ENCODE measurements at regions not wholly inside any gene's neighbourhood (a gene's known extent, or its start where the extent isn't known, plus 50 kb on each side); places are given as distances from the start of the nearest gene placed in this dataset.

DNA sequence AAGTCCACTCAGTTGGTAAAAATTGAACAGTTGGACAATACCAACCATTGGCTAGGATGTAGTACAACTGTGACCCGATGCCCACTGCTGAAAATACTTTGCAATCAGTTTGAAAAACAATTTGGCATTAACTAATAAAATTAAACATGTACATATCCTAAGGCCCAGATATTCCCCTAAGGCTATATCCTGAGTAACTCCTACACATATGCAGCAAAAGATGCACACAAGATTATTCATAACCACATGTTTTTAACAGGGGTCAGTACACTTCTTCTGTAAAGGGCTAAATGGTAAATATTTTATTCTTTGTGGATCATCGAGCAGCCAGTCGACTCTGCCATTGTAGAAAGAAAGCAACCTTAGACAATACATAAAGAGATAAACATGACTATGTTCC lies 116.3 kb downstream of the MEX3B start:
- TF ChIP-seq CTCF (conservative IDR thresholded peaks at IDR 0.05; ENCODE audit: low read depth in 2 of 2): no peak
- TF ChIP-seq POLR2AphosphoS5 (IDR thresholded peaks at IDR 0.05; ENCODE audit: low read depth): no peak
- no peak for TF ChIP-seq EZH2 (IDR thresholded peaks at IDR 0.05; ENCODE audit: low read depth, unreplicated experiment)
- no peak for TF ChIP-seq EZH2phosphoT487 (IDR thresholded peaks at IDR 0.05; ENCODE audit: unreplicated experiment)
- TF ChIP-seq REST (IDR thresholded peaks at IDR 0.05; ENCODE audit: unreplicated experiment): no peak
- TF ChIP-seq NANOG (IDR thresholded peaks at IDR 0.05; ENCODE audit: borderline replicate concordance): no peak
- TF ChIP-seq, protein P1, sequence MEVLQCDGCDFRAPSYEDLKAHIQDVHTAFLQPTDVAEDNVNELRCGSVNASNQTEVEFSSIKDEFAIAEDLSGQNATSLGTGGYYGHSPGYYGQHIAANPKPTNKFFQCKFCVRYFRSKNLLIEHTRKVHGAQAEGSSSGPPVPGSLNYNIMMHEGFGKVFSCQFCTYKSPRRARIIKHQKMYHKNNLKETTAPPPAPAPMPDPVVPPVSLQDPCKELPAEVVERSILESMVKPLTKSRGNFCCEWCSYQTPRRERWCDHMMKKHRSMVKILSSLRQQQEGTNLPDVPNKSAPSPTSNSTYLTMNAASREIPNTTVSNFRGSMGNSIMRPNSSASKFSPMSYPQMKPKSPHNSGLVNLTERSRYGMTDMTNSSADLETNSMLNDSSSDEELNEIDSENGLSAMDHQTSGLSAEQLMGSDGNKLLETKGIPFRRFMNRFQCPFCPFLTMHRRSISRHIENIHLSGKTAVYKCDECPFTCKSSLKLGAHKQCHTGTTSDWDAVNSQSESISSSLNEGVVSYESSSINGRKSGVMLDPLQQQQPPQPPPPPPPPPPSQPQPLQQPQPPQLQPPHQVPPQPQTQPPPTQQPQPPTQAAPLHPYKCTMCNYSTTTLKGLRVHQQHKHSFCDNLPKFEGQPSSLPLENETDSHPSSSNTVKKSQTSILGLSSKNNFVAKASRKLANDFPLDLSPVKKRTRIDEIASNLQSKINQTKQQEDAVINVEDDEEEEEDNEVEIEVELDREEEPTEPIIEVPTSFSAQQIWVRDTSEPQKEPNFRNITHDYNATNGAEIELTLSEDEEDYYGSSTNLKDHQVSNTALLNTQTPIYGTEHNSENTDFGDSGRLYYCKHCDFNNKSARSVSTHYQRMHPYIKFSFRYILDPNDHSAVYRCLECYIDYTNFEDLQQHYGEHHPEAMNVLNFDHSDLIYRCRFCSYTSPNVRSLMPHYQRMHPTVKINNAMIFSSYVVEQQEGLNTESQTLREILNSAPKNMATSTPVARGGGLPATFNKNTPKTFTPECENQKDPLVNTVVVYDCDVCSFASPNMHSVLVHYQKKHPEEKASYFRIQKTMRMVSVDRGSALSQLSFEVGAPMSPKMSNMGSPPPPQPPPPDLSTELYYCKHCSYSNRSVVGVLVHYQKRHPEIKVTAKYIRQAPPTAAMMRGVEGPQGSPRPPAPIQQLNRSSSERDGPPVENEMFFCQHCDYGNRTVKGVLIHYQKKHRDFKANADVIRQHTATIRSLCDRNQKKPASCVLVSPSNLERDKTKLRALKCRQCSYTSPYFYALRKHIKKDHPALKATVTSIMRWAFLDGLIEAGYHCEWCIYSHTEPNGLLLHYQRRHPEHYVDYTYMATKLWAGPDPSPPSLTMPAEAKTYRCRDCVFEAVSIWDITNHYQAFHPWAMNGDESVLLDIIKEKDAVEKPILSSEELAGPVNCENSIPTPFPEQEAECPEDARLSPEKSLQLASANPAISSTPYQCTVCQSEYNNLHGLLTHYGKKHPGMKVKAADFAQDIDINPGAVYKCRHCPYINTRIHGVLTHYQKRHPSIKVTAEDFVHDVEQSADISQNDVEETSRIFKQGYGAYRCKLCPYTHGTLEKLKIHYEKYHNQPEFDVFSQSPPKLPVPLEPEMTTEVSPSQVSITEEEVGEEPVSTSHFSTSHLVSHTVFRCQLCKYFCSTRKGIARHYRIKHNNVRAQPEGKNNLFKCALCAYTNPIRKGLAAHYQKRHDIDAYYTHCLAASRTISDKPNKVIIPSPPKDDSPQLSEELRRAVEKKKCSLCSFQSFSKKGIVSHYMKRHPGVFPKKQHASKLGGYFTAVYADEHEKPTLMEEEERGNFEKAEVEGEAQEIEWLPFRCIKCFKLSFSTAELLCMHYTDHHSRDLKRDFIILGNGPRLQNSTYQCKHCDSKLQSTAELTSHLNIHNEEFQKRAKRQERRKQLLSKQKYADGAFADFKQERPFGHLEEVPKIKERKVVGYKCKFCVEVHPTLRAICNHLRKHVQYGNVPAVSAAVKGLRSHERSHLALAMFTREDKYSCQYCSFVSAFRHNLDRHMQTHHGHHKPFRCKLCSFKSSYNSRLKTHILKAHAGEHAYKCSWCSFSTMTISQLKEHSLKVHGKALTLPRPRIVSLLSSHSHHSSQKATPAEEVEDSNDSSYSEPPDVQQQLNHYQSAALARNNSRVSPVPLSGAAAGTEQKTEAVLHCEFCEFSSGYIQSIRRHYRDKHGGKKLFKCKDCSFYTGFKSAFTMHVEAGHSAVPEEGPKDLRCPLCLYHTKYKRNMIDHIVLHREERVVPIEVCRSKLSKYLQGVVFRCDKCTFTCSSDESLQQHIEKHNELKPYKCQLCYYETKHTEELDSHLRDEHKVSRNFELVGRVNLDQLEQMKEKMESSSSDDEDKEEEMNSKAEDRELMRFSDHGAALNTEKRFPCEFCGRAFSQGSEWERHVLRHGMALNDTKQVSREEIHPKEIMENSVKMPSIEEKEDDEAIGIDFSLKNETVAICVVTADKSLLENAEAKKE (CRISPR knock-in tag; IDR thresholded peaks at IDR 0.05): no peak

Data from GM23338 (cell line).